Stomach (tissue), 4 donors: ENCODE measurements at regions not wholly inside any gene's neighbourhood (a gene's known extent, or its start where the extent isn't known, plus 50 kb on each side); places are given as distances from the start of the nearest gene placed in this dataset.

ENCODE experiments used
- CTCF ChIP-seq, 7 experiments: fragments of 450-650 bp in 4 of 7; fragments of 200-600 bp in 3 of 7; sonication (generic) in 3 of 7; IDR thresholded peaks; one replicate each; pipeline ENCODE4 v1.5.1; 2016 to 2019; ENCODE audit warnings: antibody characterized with exemption in 7 of 7, control low read depth in 2 of 7, mild to moderate bottlenecking in 1 of 7
- POLR2AphosphoS5 ChIP-seq, 3 donors: sonication (generic); formaldehyde crosslinking; IDR thresholded peaks; one replicate each; pipeline ENCODE4 v1.6.1; 2016; ENCODE audit warnings: antibody characterized with exemption in 3 of 3

- TF ChIP-seq POLR2AphosphoS5 (IDR thresholded peaks at IDR 0.05) = no peak
- TF ChIP-seq CTCF (IDR thresholded peaks at IDR 0.05) = no peak
Measured at GRCh38 chr1:59132295-59132694, 164.6 kb upstream of the FGGY start.
